GM23338 (cell line): ENCODE measurements at regions not wholly inside any gene's neighbourhood (a gene's known extent, or its start where the extent isn't known, plus 50 kb on each side); places are given as distances from the start of the nearest gene placed in this dataset.

ENCODE experiments used
- ATAC-seq: fragments of 200-7000 bp; cut with Tn5 transposase; 3 replicates; pipeline ENCODE4 v1.9.1; 2020
- DNase-seq: peaks from one replicate; pipeline ENCODE4 v3.0.0-alpha.2; 2015; ENCODE audit warnings: low spot score
- H2AFZ ChIP-seq: fragments of 200-600 bp; sonication (generic); 2 replicates; pipeline ENCODE4 v1.8.0; 2016; ENCODE audit warnings: antibody characterized with exemption, mild to moderate bottlenecking, moderate library complexity
- H3F3A ChIP-seq: fragments of 200-600 bp; sonication (generic); replicated peaks from 2 replicates; pipeline ENCODE4 v1.8.0; 2017; ENCODE audit warnings: antibody characterized with exemption, mixed run types, low read depth
- H3K27ac ChIP-seq: fragments of 200-600 bp; sonication (generic); 2 replicates; pipeline ENCODE4 v1.6.1; 2016; ENCODE audit warnings: low read depth
- H3K27me3 ChIP-seq: fragments of 200-600 bp; sonication (generic); 2 replicates; pipeline ENCODE4 v1.8.0; 2016; ENCODE audit warnings: mild to moderate bottlenecking, mixed run types, moderate library complexity; ENCODE audit not compliant: insufficient read depth
- H3K36me3 ChIP-seq: fragments of 200-600 bp; sonication (generic); 2 replicates; pipeline ENCODE4 v1.8.0; 2016; ENCODE audit warnings: mild to moderate bottlenecking; ENCODE audit not compliant: insufficient read depth
- H3K4me1 ChIP-seq: fragments of 200-600 bp; sonication (generic); 2 replicates; pipeline ENCODE4 v1.8.0; 2016; ENCODE audit warnings: mild to moderate bottlenecking, moderate library complexity; ENCODE audit not compliant: insufficient read depth
- H3K4me2 ChIP-seq: fragments of 200-600 bp; sonication (generic); 2 replicates; pipeline ENCODE4 v1.7.1; 2017; ENCODE audit warnings: mixed run types
- H3K4me3 ChIP-seq: fragments of 200-600 bp; sonication (generic); 2 replicates; pipeline ENCODE4 v1.6.1; 2016; ENCODE audit warnings: mixed run types
- H3K79me2 ChIP-seq: fragments of 200-600 bp; sonication (generic); replicated peaks from 2 replicates; pipeline ENCODE4 v1.8.0; 2017; ENCODE audit warnings: mild to moderate bottlenecking; ENCODE audit not compliant: insufficient read depth
- H3K9me2 ChIP-seq: fragments of 200-600 bp; sonication (generic); 2 replicates; pipeline ENCODE4 v1.8.0; 2017; ENCODE audit not compliant: insufficient read depth
- H4K20me1 ChIP-seq: fragments of 200-600 bp; sonication (generic); replicated peaks from 2 replicates; pipeline ENCODE4 v1.8.0; 2017; ENCODE audit warnings: mild to moderate bottlenecking; ENCODE audit not compliant: insufficient read depth
- H3K27ac Mint-ChIP-seq: 2 replicates; pipeline ENCODE4 v1.8.0; 2020; ENCODE audit warnings: inconsistent platforms, mild to moderate bottlenecking, moderate library complexity, mixed read lengths
- H3K27me3 Mint-ChIP-seq: 3 replicates; pipeline ENCODE4 v1.8.0; 2022; ENCODE audit warnings: low read depth, mild to moderate bottlenecking, moderate library complexity, mixed read lengths, inconsistent platforms; ENCODE audit not compliant: insufficient read depth, poor library complexity
- H3K36me3 Mint-ChIP-seq: 3 replicates; pipeline ENCODE4 v1.8.0; 2021; ENCODE audit warnings: low read depth, mild to moderate bottlenecking, inconsistent platforms, moderate library complexity, mixed read lengths
- H3K4me1 Mint-ChIP-seq: 3 replicates; pipeline ENCODE4 v1.8.0; 2020; ENCODE audit warnings: mild to moderate bottlenecking, inconsistent platforms, mixed read lengths
- H3K4me3 Mint-ChIP-seq: 3 replicates; pipeline ENCODE4 v1.8.0; 2021; ENCODE audit warnings: moderate library complexity, mild to moderate bottlenecking, inconsistent platforms, mixed read lengths
- H3K9me3 Mint-ChIP-seq: 3 replicates; pipeline ENCODE4 v1.8.0; 2020; ENCODE audit warnings: moderate library complexity, mild to moderate bottlenecking, inconsistent platforms, mixed read lengths
- CREB1 ChIP-seq: fragments of 250-450 bp; sonication (Bioruptor Pico); IDR thresholded peaks from 2 replicates; pipeline ENCODE4 v1.5.0; 2020; ENCODE audit warnings: low read depth, mild to moderate bottlenecking, moderate library complexity
- CTCF ChIP-seq, 2 experiments: fragments of 200-600 bp in 1 of 2; sonication (generic) in 1 of 2; conservative IDR thresholded peaks; 2 replicates each; pipeline versions ENCODE4 v1.5.1 to v1.6.1; 2016 to 2017; ENCODE audit warnings: antibody characterized with exemption in 2 of 2, low read depth in 2 of 2, mild to moderate bottlenecking in 2 of 2, moderate library complexity in 1 of 2
- ETS1 ChIP-seq: IDR thresholded peaks from 2 replicates; pipeline ENCODE4 v1.6.1; 2016; ENCODE audit warnings: antibody characterized with exemption
- EZH2 ChIP-seq: fragments of 200-600 bp; sonication (generic); IDR thresholded peaks from one replicate; pipeline ENCODE4 v1.8.0; 2017; ENCODE audit warnings: antibody characterized with exemption, mild to moderate bottlenecking, low read depth; ENCODE audit not compliant: unreplicated experiment
- EZH2phosphoT487 ChIP-seq: fragments of 200-600 bp; sonication (generic); IDR thresholded peaks from one replicate; pipeline ENCODE4 v1.8.1; 2018; ENCODE audit warnings: antibody characterized with exemption; ENCODE audit not compliant: unreplicated experiment
- JUNB ChIP-seq: IDR thresholded peaks from one replicate; pipeline ENCODE4 v1.6.1; 2016; ENCODE audit warnings: antibody characterized with exemption; ENCODE audit not compliant: unreplicated experiment
- NANOG ChIP-seq: IDR thresholded peaks from 2 replicates; pipeline ENCODE4 v1.6.1; 2016; ENCODE audit warnings: antibody characterized with exemption, borderline replicate concordance
- POLR2AphosphoS5 ChIP-seq: IDR thresholded peaks from 2 replicates; pipeline ENCODE4 v1.6.1; 2016; ENCODE audit warnings: antibody characterized with exemption, low read depth
- STAT1 ChIP-seq: IDR thresholded peaks from one replicate; pipeline ENCODE4 v1.6.1; 2016; ENCODE audit warnings: antibody characterized with exemption; ENCODE audit not compliant: unreplicated experiment
- ZNF114 ChIP-seq: fragments of 250-450 bp; sonication (Bioruptor Pico); IDR thresholded peaks from 2 replicates; pipeline ENCODE4 v1.5.0; 2020; ENCODE audit warnings: mild to moderate bottlenecking, moderate library complexity
- ZNF331 ChIP-seq: fragments of 250-450 bp; sonication (Bioruptor Pico); IDR thresholded peaks from 2 replicates; pipeline ENCODE4 v1.5.0; 2020; ENCODE audit warnings: low read depth, mild to moderate bottlenecking, moderate library complexity
- ZNF462 ChIP-seq: fragments of 250-450 bp; sonication (Bioruptor Pico); IDR thresholded peaks from 2 replicates; pipeline ENCODE4 v1.5.0; 2020; ENCODE audit warnings: mild to moderate bottlenecking, moderate library complexity

GRCh38 chr9:81826517-81826906 is 101.7 kb upstream of the SPATA31D4 start (continued):
- TF ChIP-seq ETS1 (no peak), EZH2 (no peak)

GRCh38 chr9:81827616-81828296 is 100.5 kb upstream of the SPATA31D4 start:
- Histone ChIP-seq H3K36me3 (no peaks in the 10 kb centered on the region), H3K27me3 (no peaks in the 10 kb centered on the region), H3K4me2 (no peak overlapping the region), H3F3A (no peaks in the 10 kb centered on the region), H3K79me2 (no peaks in the 10 kb centered on the region), H3K9me2 (no peaks in the 10 kb centered on the region), H2AFZ (peak overlapping the region; percentile 59), H3K27ac (no peak overlapping the region), H4K20me1 (no peaks in the 10 kb centered on the region), H3K4me1 (peaks cover 24% of the 10 kb centered on the region), H3K4me3 (no peak overlapping the region)
- Mint-ChIP-seq H3K36me3 (no peaks in the 10 kb centered on the region), H3K4me3 (no peak overlapping the region), H3K27me3 (no peaks in the 10 kb centered on the region), H3K27ac (no peak overlapping the region), H3K4me1 (peaks cover 30% of the 10 kb centered on the region), H3K9me3 (no peaks in the 10 kb centered on the region)
- no peak for ATAC-seq
- no peak for DNase-seq
- no peak for TF ChIP-seq ZNF462 (CRISPR knock-in tag)
- no peak for TF ChIP-seq POLR2AphosphoS5
- TF ChIP-seq NANOG = no peak
- no peak for TF ChIP-seq CTCF (conservative IDR thresholded peaks at IDR 0.05; ENCODE audit: low read depth in 2 of 2)
- TF ChIP-seq CREB1 (CRISPR knock-in tag) = no peak
- TF ChIP-seq EZH2phosphoT487 = no peak
- no peak for TF ChIP-seq ETS1
- no peak for TF ChIP-seq JUNB
- TF ChIP-seq EZH2 = no peak
- no peak for TF ChIP-seq STAT1
- no peak for TF ChIP-seq ZNF114 (CRISPR knock-in tag)
- TF ChIP-seq ZNF331 = no peak
